Tibial artery (tissue), 4 donors: ENCODE measurements at regions not wholly inside any gene's neighbourhood (a gene's known extent, or its start where the extent isn't known, plus 50 kb on each side); places are given as distances from the start of the nearest gene placed in this dataset.

Experiments used
- DNase-seq, 2 donors: peaks; one replicate each; pipeline ENCODE4 v3.0.0-alpha.2; 2019
- H3K27ac ChIP-seq, 2 donors: fragments of 200-600 bp; sonication (generic) in 1 of 2; 1 replicate in 1 of 2; 2 replicates in 1 of 2; pipeline ENCODE4 v1.5.1; 2018 to 2019; ENCODE audit warnings: mild to moderate bottlenecking in 1 of 2
- H3K27me3 ChIP-seq, 2 donors: fragments of 200-600 bp; sonication (generic) in 1 of 2; one replicate each; pipeline versions ENCODE4 v1.5.1 to v1.6.0; 2016 to 2019
- H3K36me3 ChIP-seq, 3 donors: fragments of 200-600 bp; sonication (generic) in 2 of 3; one replicate each; pipeline ENCODE4 v1.5.1; 2016 to 2019; ENCODE audit warnings: mild to moderate bottlenecking in 2 of 3
- H3K4me1 ChIP-seq, 4 donors: fragments of 200-600 bp; sonication (generic) in 2 of 4; 1 replicate in 3 of 4; 2 replicates in 1 of 4; pipeline ENCODE4 v1.5.1; 2016 to 2019
- H3K4me3 ChIP-seq, 2 donors: fragments of 200-600 bp; sonication (generic) in 1 of 2; 1 replicate in 1 of 2; 2 replicates in 1 of 2; pipeline ENCODE4 v1.5.1; 2018 to 2019; ENCODE audit warnings: mild to moderate bottlenecking in 2 of 2
- H3K9me3 ChIP-seq, 3 donors: fragments of 200-600 bp; sonication (generic) in 1 of 3; one replicate each; pipeline ENCODE4 v1.5.1; 2016 to 2019
- CTCF ChIP-seq, 2 experiments: fragments of 200-600 bp in 1 of 2; fragments of 450-650 bp in 1 of 2; IDR thresholded peaks; one replicate each; pipeline ENCODE4 v1.5.1; 2017 to 2019; ENCODE audit warnings: antibody characterized with exemption in 2 of 2, mild to moderate bottlenecking in 1 of 2, moderate library complexity in 1 of 2
- intact Hi-C: fragments of 100-400 bp; cut with DNase I; formaldehyde crosslinking; loops from one replicate; pipeline ENCODE4 v1.15.0; 2023; ENCODE audit warnings: low total_unique reads

- Histone ChIP-seq H3K27me3 (no peaks in the 10 kb centered on the region), H3K9me3 (no peaks in the 10 kb centered on the region), H3K4me1 (peaks cover 0 to 19% (median 10%) of the 10 kb centered on the region in 4 donors), H3K27ac (no peak overlapping the region), H3K4me3 (no peak overlapping the region), H3K36me3 (no peaks in the 10 kb centered on the region)
- intact Hi-C loops = no loop called here
- TF ChIP-seq CTCF (IDR thresholded peaks at IDR 0.05) = no peak
- DNase-seq = no peak
These were observed 190.5 kb downstream of the ZFP36L2 start for GRCh38 chr2:43035922-43036321.

- Histone ChIP-seq H3K4me1 (peaks cover 0 to 19% (median 10%) of the 10 kb centered on the region in 4 donors), H3K36me3 (no peaks in the 10 kb centered on the region), H3K9me3 (no peaks in the 10 kb centered on the region), H3K4me3 (no peak overlapping the region), H3K27ac (no peak overlapping the region), H3K27me3 (no peaks in the 10 kb centered on the region)
- no peak for TF ChIP-seq CTCF (IDR thresholded peaks at IDR 0.05)
- intact Hi-C loops = loop anchor here (5.0 kb wide), 1 partner anchor 177 kb away; no protein-coding TSS in a partner anchor
- peak in 1 of 2 donors; percentile 25 for DNase-seq
These were observed 191.5 kb downstream of the ZFP36L2 start for GRCh38 chr2:43034921-43035320.

GRCh38 chr2:43034242-43034619 is 192.2 kb downstream of the ZFP36L2 start:
- Histone ChIP-seq H3K4me3 (no peak overlapping the region), H3K9me3 (no peaks in the 10 kb centered on the region), H3K36me3 (no peaks in the 10 kb centered on the region), H3K27ac (no peak overlapping the region), H3K4me1 (peaks cover 0 to 16% (median 10%) of the 10 kb centered on the region in 4 donors), H3K27me3 (no peaks in the 10 kb centered on the region)
- intact Hi-C loops = loop anchor here (5.0 kb wide), 1 partner anchor 178 kb away; no protein-coding TSS in a partner anchor
- no peak for TF ChIP-seq CTCF (IDR thresholded peaks at IDR 0.05)
- peak in 1 of 2 donors; percentile 41 for DNase-seq

GRCh38 chr2:43033466-43034241 is 192.8 kb downstream of the ZFP36L2 start:
- no peaks in the 10 kb centered on the region for H3K27me3 ChIP-seq
- intact Hi-C loops = loop anchor here (5.0 kb wide), 1 partner anchor 179 kb away; no protein-coding TSS in a partner anchor
- H3K9me3 ChIP-seq = no peaks in the 10 kb centered on the region
- no peaks in the 10 kb centered on the region for H3K36me3 ChIP-seq
- peak overlapping the region in 1 of 2 donors; percentile 55 for H3K27ac ChIP-seq
- peaks cover 0 to 16% (median 10%) of the 10 kb centered on the region in 4 donors for H3K4me1 ChIP-seq
- peak in 1 of 2 donors; percentile 43 for DNase-seq
- no peak overlapping the region for H3K4me3 ChIP-seq
- no peak for TF ChIP-seq CTCF (IDR thresholded peaks at IDR 0.05)

- peak overlapping the region; percentile 10 to 55 for H3K27ac ChIP-seq
- no peak overlapping the region for H3K4me3 ChIP-seq
- no peaks in the 10 kb centered on the region for H3K36me3 ChIP-seq
- H3K27me3 ChIP-seq = no peaks in the 10 kb centered on the region
- intact Hi-C loops = loop anchor here (5.0 kb wide), 1 partner anchor 179 kb away; no protein-coding TSS in a partner anchor
- TF ChIP-seq CTCF (IDR thresholded peaks at IDR 0.05) = no peak
- DNase-seq = peak in 1 of 2 donors; percentile 59
- H3K9me3 ChIP-seq = no peaks in the 10 kb centered on the region
- peaks cover 0 to 16% (median 10%) of the 10 kb centered on the region in 4 donors for H3K4me1 ChIP-seq
These were observed 193.5 kb downstream of the ZFP36L2 start for GRCh38 chr2:43033016-43033270.
